ENCODE measurements at regions not wholly inside any gene's neighbourhood (a gene's known extent, or its start where the extent isn't known, plus 50 kb on each side); places are given as distances from the start of the nearest gene placed in this dataset.

DNA sequence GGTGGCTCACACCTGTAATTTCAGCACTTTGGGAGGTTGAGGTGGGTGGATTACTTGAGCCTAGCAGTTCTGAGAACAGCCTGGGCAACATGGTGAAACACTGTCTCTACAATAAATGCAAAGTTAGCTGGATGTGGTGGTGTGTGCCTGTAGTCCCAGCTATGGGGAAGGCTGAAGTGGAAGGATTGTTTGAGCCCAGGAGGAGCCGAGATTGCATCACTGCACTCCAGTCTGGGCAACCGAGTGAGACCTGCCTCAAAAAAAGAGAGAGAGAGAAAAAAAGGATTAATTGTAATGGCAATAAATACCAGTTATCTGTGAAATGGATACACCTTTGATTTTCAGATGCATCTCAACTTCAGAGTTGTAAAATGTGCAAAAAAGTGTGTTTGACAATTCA is 58.8 kb downstream of the SPRY1 start:
- no peak for DNase-seq (ENCODE audit: low read depth in 3 of 3, low spot score in 1 of 3)

DNA sequence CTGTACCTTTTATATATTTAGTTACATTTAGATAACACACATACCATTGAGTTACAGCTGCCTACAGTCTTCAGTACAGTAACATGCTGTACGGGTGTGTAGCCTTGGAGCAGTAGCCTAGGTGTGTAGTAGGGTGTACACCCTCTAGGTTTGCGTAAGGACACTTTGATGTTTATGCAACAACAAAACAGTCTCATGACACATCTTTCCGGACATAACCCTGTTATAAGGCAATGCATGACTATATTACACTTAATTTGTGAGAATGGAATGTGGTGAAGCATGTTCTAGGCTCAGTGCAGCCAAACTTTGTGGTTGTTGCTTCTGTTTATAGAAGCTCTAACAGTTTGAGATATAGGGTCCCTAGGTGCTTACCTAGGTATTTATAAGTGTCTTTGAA is 65.4 kb downstream of the SPRY1 start:
- DNase-seq (ENCODE audit: low read depth in 3 of 3, low spot score in 1 of 3): no peak

DNA sequence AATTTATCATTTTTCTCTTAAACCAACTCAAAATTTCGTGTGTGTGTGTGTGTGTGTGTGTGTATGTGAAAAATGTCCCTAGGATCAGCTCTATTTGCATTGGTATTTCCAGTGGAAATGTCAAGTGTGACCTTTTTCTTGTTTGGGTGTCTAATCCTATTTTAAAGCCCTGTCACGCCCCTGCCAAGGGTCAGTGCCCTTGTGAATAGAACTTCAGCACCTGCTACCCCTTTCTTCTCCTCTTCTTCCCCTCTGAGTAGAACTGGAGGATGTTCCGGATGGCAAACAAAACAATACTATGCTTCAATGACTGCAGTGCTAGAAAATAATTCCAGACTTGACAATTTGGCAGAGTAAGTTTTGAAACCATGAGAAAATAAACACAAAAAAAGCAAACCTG is 67.3 kb downstream of the SPRY1 start:
- no peak for DNase-seq (ENCODE audit: low read depth in 3 of 3, low spot score in 1 of 3)

DNA sequence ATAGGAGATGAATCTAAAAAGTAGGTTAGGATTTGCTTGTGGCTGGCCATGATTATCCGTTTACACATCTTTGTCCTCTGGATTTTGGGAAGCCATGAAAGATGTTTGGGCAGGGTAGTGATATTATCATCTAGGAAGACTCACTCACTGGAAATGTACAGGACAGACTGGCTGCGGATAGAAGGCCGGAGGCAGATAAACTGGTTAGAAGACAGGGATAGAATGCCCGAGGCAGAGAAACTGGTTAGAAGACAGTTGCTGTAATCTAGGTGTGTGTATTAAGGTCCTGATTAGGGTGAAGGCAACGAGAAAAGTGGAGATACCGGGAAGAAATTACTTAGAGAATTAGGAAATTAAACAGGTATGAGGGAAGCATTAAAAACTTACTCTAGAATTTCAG is 68.8 kb downstream of the SPRY1 start:
- no peak for DNase-seq (ENCODE audit: low read depth in 3 of 3, low spot score in 1 of 3)

DNA sequence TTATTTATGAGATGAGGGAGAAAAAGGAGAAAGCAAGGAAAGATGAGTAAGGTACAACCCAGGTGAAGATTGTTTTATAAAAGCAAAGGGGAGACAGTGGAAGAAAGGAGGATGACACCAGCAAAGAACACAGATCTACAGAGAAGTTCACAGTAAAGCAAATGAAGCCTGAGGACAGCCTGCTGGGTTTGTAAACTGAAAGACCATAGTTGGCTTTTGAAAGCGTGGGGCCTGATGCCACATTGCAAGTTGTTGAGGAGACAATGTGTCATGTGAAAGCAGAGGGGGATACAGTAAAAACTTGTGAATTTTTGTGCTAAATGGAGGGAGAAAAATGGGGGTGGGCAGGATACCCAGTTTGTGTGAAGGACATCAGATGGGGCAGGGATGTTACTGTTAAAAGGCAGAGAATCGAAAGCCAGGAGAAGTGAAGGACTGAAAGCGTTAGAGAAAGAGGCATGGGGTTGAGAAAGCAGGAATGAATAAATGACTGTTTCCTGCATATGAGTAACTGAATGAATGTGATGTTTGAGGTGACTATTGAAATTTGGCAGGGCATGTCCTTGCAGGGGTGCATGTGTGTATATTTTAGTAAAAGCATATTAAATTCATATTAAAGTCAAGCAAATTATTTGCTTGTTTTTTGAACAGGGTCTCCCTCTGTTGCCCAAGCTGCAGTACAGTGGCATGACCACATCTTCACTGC is 69.6 kb downstream of the SPRY1 start:
- DNase-seq (ENCODE audit: low read depth in 3 of 3, low spot score in 1 of 3): no peak

DNA sequence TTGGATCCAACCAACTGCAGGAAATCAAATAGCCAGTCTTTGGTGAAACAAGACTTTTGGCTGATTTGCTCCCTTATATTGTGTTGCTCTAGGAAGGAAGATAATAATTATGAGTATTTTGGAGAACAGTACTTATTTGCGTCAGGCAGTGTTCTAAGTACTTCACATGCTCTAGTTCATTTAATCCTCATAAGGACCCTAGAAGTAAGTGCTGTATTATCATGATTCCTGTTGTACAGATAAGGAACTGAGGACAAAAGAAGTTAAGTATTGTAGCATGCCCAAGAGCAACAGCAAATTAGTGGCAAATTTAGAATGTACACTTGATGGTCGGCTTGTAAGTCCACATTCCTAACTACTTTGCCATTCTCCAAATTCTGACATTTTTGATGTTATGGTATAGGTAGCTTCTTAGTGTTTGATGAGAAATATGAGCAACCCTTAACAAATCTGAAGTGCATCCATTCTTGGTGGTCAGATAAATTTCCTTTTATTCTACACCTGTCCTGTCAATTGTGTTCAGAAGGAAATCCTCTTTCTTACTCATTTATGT is 72.0 kb downstream of the SPRY1 start:
- no peak for DNase-seq (ENCODE audit: low read depth in 3 of 3, low spot score in 1 of 3)

DNA sequence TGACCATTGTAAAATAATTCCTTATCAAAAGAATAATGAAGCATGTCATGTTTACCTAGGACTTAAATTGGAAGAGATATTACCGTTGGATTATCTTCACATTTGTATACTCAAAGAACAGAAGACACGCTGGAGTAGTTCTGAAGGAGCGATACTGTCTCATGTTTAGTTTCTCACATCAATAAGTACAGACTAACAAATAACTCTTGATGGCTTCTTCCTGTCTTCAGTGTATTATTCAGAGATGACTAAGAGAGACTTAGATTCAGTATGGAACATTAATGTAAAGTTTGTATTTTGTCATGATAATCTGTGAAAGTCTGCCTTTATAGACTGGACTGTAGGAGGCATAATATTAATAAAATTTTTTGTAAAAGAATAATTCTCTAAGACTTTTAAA is 72.7 kb downstream of the SPRY1 start:
- DNase-seq (ENCODE audit: low read depth in 3 of 3, low spot score in 1 of 3): no peak

DNA sequence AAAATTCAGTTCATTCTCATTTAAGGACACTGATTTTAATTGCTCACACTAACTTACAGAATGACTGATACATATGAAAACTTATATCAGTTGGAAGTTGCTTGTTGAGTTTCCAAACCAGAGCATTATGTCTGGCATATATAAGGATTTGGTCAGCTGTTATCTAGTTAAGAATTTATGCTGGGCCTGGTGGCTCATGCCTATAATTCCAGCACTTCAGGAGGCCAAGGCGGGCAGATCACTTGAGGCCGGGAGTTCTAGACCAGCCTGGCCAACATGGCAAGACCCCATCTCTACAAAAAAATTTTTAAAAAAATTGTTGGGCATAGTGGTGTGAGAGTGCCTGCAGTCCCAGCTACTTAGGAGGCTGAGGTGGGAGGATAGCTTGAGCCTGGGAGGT is 73.1 kb downstream of the SPRY1 start:
- DNase-seq (ENCODE audit: low read depth in 3 of 3, low spot score in 1 of 3): no peak

DNA sequence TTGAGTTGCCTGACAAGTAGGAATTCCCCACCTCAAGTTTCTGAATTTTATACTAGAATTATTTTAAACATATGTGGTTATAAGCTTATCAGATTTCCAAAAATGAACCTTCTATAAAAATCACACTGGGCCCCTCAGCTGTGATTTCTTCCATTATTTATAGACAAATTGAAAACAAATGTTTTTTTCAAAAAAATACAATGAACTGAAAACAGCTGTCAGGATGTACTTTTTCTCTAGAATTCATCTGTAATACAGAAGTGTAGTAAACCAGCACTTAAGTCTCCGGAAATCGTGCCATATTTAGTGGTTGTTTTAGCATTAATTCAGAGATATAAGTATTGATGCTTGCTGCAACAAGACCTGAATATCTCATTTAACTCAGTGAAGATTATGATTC is 74.0 kb downstream of the SPRY1 start:
- DNase-seq (ENCODE audit: low read depth in 3 of 3, low spot score in 1 of 3): no peak

DNA sequence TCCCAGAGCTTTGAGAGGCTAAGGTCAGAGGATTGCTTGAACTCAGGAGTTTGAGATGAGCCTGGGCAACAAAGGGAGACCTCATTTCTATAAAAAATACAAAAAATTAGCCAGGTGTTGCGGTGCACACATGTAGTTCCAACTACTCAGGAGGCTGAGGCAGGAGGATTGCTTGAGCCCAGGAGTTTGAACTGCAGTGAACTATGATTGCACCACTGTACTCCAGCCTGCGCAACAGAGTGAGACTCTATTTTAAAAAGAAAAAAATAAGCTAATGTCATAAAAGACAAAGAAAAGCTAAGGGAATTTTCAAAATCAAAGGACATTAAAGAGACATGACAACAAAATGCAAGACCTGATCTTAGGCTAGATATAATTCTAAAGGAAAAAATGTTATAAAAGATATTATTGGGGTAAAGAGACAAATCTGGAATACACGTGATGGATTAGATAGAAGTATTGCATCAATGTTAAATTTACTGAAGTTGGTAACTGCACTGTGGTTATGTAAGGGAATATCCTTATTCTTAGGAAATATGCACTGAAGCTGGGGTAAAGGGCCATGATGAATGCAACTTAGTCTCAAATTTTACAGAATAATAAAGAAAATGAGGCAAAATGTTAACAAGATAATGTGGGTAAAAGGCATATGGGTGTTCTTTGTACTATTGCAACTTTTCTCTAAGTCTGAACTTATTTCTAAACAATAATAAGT is 75.2 kb downstream of the SPRY1 start:
- no peak for DNase-seq (ENCODE audit: low read depth in 3 of 3, low spot score in 1 of 3)

DNA sequence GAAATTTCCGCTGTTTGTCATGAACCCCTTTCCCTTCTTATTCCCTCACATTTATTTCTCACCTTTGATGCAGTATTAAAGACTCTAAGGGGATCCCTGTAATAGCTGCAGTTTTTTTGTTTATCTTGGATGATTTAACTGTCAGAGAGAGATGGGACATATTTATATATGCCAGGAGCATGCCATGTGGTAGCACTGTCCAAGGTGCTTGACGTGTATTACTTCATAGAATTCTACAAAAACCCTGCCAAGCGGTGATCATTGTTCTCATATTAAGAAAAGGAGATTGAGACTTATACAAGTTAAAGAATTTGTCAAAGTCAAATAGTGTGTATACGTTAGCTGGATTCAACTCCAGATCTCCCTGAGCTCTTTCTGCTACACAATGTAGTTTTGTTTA is 78.2 kb downstream of the SPRY1 start:
- DNase-seq (ENCODE audit: low read depth in 3 of 3, low spot score in 1 of 3): no peak

DNA sequence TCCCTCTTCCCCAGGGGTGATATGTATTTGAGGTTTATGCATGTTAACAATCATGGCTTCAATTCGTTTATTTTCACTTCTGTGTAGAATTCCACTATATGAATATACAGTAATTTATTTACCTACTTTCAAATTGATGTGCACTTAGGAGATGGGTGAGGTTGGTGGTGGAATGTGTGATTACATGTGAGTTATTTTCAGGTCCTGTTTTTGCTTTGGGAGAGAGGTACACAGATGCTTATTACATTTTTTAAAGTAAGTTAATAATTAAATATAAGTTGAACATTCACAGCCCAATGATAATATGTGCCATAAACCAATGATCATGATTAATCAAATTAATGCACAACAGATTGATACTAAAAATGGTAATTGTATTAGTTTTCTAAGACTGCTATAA is 79.5 kb downstream of the SPRY1 start:
- no peak for DNase-seq (ENCODE audit: low read depth in 3 of 3, low spot score in 1 of 3)

DNA sequence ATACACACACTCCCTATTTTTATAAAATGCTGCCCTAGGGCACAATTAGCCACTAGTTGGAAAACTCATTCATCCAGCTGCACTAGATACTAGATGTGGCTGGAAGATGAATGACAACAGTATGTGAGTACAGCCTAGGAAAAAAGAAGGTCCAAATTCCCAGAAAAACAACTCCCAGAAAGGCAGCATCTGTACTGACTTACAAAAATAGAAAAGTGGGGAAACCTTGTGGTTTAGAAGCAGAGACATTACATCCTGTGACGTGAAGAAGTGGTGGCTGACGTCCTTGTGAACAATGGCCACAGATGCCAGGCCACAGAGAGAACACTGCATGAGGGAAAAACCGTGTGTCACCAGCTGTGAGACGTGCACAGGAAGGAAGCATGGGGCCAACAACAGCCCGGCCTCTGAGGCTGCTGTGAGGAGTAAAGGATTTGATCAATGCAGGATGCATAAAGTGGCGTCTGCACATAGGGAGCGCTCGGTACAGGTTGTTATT is 81.2 kb downstream of the SPRY1 start:
- DNase-seq (ENCODE audit: low read depth in 3 of 3, low spot score in 1 of 3): no peak

DNA sequence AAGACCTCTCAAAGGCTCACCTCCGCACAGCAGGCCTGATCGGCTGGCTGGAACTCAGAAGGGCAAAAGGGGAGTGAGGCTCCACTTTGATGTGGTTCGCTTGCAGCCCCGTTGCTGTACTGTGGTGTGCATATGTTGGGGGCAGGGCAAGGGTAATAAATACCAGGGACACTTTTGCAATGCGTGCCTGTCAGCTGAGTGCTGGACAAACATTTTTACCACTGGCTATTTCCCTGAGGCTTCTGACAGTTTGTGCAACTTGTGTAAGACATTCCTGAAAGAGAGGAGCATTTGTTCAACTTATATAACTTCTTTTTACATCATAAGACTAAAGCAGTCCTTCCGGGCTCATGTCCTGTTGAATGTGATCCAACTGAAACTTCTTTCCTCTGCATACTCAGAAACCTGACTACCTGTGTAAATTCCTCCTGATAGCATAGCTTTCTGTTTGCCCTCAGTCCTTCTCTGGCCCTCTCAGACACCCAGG is 82.3 kb downstream of the SPRY1 start:
- DNase-seq (ENCODE audit: low read depth in 3 of 3, low spot score in 1 of 3): no peak

DNA sequence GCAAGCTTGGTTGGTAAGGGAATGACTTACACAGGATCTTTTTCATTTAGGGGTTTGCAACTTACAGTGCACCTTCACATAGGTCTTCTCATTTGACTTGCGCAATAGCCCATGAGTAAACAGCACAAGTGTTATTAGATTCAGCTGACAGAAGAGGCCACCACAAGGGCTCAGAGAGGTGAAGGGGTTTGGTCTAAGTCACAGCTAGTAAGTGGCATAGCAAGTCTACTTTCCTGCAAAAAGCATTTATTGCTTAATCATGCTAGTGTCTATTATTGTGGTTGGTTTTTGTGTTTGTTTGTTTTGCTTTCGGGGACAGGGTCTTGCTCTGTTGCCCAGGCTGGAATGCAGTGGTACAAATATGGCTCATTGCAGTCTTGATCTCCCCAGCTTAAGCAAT is 83.3 kb downstream of the SPRY1 start:
- no peak for DNase-seq (ENCODE audit: low read depth in 3 of 3, low spot score in 1 of 3)

DNA sequence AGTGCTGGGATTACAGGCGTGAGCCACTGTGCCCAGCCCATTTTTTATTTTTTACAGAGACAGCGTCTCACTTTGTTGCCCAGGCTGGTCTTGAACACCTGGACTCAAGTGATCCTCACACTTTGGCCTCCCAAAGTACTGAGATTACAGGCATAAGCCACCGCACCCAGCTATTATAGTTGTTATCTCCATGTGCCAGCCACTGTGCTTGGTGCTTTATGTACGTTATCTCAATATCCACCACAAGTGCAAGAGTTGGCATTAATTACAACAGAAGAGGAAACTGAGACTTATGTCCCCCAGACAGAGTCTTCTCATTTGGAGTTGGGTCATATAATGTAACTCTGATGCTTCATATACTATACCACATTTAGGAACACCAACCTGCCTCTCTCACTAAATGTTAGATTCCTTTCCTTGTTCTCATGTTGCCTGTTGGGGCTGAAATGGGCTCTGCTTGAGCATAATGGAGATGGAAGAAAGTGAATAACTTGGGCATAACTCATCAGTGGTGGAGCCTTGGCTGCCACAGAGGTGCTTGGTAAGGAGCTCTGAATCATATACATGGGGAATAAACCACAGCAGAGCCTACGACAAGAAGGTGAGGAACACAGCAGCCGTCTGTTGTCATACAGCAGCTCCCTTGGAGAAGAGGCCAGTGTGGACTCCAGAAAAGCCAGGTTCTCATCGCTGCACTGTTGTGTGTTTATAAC is 84.3 kb downstream of the SPRY1 start:
- no peak for DNase-seq (ENCODE audit: low read depth in 3 of 3, low spot score in 1 of 3)

DNA sequence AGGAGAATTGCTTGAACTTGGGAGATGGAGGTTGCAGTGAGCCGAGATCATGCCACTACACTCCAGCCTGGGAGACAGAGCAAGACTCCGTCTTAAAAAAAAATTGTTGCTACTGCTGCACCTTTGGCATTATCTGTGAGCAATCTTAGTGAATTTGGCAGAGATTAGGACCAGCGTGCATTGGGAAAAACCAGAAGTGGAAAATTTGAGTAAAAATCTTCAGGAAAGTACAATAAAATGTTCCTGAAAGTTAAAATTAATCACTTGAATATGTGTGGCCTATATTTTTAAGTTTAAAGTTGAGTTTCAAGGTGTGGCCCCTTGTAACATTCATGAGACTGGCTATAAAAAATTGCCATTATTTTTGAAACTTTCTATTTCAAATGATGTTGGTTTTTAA is 85.1 kb downstream of the SPRY1 start:
- no peak for DNase-seq (ENCODE audit: low read depth in 3 of 3, low spot score in 1 of 3)

DNA sequence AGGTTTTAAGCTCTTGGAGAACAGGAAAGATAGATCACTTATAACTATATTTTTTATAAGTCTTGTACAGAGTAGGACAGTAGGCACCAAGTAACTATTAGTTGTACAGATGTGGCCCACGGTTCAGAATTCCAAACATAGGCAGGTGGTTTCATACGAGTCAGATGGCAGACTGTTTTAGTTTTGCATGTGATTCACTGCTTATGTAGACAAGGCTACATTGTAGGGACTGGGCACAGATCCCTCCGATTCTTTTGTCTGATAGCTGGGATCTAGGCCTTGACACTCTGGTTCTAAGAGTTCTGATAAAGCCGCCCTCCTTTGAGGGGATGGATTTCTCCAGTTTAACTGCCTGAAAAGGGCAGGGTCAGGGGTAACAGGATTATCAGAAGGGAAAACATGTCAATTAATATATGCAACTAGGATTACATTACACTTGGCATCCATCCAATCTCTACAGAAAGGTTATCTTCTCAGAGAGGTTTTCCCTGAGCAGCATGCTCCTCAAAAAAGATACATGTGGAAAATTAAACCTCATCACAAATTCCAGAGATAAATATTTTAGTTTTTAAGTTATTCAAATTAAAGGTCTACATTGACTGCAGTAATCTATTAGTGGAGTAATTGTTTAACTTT is 87.8 kb downstream of the SPRY1 start:
- no peak for DNase-seq (ENCODE audit: low read depth in 3 of 3, low spot score in 1 of 3)

DNA sequence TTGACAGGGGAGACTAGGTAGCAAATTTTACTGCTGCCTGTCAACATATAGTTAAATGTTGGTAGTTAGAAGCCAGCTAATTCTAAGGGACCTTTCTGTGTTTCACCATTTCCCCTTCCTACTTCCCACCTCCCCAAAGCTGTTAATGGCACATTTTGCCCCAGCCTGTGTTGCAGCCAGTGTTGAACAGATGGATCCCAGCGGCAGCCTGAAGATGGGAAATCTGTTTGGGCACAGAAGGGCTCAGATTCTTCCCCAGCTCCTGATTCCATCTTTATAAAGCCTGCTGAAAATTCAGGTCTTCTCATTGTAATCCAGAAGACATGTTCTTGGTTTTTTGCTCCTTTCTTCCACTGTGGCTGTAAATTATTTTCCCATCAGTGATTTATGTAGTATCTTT is 89.0 kb downstream of the SPRY1 start:
- no peak for DNase-seq (ENCODE audit: low read depth in 3 of 3, low spot score in 1 of 3)

DNA sequence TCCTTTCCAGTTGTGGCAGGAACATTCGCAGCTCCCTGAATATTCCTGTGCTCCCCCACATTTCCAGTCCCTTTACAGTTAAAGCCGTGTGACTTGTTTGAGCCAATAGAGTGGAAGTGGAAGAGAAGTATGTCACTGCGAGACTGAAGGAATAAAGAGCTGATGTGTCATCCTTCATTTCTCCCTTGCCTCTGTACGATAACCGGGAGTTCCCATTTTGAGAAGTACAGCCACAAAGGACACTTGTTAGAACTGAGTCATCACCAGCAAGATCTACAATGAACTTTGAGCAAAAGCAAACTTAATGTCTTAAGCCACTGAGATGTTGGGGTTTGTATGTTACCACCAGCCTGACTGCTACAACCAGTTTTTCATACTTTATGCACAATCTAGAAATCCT is 92.3 kb downstream of the SPRY1 start:
- no peak for DNase-seq (ENCODE audit: low read depth in 3 of 3, low spot score in 1 of 3)

DNA sequence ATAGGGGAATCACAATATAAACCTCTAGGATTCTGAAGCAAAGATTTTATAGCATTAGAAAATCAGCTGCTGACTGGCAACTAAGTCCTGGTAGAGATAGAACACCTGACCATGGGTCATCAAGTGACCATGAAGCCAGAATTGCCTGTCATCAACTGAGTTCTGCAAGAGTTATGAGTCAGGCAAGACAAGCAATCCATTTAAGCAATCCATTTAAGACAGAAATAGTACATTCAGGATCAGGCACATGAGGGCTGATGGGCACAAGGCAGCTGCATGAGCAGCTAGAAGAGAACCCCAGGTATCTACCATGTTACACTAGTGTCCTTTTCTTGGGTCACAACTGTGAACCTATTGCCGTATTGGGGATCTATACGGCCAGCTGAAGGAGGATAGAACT is 98.9 kb downstream of the SPRY1 start:
- no peak for DNase-seq (ENCODE audit: low read depth in 3 of 3, low spot score in 1 of 3)
